Stomach (tissue), 8 donors: ENCODE measurements at regions not wholly inside any gene's neighbourhood (a gene's known extent, or its start where the extent isn't known, plus 50 kb on each side); places are given as distances from the start of the nearest gene placed in this dataset.

Source experiments
- DNase-seq, 2 donors: peaks; one replicate each; pipeline versions ENCODE4 v3.0.0 to v3.0.0-alpha.2; 2013 to 2019
- H3K27ac ChIP-seq, 5 donors: fragments of 200-600 bp in 4 of 5; sonication (generic) in 4 of 5; one replicate each; pipeline ENCODE4 v1.5.1; 2013 to 2019; ENCODE audit warnings: mild to moderate bottlenecking in 1 of 5, moderate library complexity in 1 of 5
- H3K27me3 ChIP-seq, 3 donors: fragments of 200-600 bp; sonication (generic); one replicate each; pipeline ENCODE4 v1.5.1; 2017 to 2019; ENCODE audit warnings: mixed run types in 1 of 3
- H3K36me3 ChIP-seq, 4 donors: fragments of 200-600 bp; sonication (generic); 1 replicate in 3 of 4; 2 replicates in 1 of 4; pipeline ENCODE4 v1.5.1; 2016 to 2019
- H3K4me1 ChIP-seq, 4 donors: fragments of 200-600 bp; sonication (generic); one replicate each; pipeline ENCODE4 v1.5.1; 2016 to 2019
- H3K4me3 ChIP-seq, 4 donors: fragments of 200-600 bp; sonication (generic) in 3 of 4; one replicate each; pipeline ENCODE4 v1.5.1; 2016 to 2019; ENCODE audit warnings: mild to moderate bottlenecking in 1 of 4
- H3K9me3 ChIP-seq, 4 donors: fragments of 200-600 bp; sonication (generic); one replicate each; pipeline ENCODE4 v1.5.1; 2016 to 2019
- EP300 ChIP-seq: sonication (generic); formaldehyde crosslinking; IDR thresholded peaks from one replicate; pipeline ENCODE4 v1.6.1; 2017; ENCODE audit warnings: antibody characterized with exemption
- POLR2A ChIP-seq, 4 donors: fragments of 450-650 bp; IDR thresholded peaks; one replicate each; pipeline ENCODE4 v1.6.1; 2016; ENCODE audit warnings: antibody characterized with exemption in 4 of 4, control low read depth in 2 of 4, mild to moderate bottlenecking in 1 of 4, moderate library complexity in 1 of 4
- POLR2AphosphoS5 ChIP-seq, 3 donors: sonication (generic); formaldehyde crosslinking; IDR thresholded peaks; one replicate each; pipeline ENCODE4 v1.6.1; 2016; ENCODE audit warnings: antibody characterized with exemption in 3 of 3
- WGBS, 5 donors: extraction: QIAGEN DNeasy Blood & Tissue Kit in 3 of 5; methylation state at CpG; one replicate each; pipeline versions ENCODE4 v1.1.5 to v1.1.7; 2013 to 2018; 5-methylcytosine and 5-hydroxymethylcytosine counted together
- intact Hi-C: fragments of 100-400 bp; cut with DNase I; formaldehyde crosslinking; loops from one replicate; pipeline ENCODE4 v1.15.1; 2023; ENCODE audit warnings: low total_unique reads
- TF ChIP-seq, protein P1 (sequence below), 7 experiments: fragments of 450-650 bp in 4 of 7; fragments of 200-600 bp in 3 of 7; sonication (generic) in 3 of 7; IDR thresholded peaks; one replicate each; pipeline ENCODE4 v1.5.1; 2016 to 2019; ENCODE audit warnings: antibody characterized with exemption in 7 of 7, control low read depth in 2 of 7, mild to moderate bottlenecking in 1 of 7
- donor health status: healthy with polysubstance abuse.
- donor health status: Bipolar disorder and iron deficiency.
- donor health status: healthy.

DNA sequence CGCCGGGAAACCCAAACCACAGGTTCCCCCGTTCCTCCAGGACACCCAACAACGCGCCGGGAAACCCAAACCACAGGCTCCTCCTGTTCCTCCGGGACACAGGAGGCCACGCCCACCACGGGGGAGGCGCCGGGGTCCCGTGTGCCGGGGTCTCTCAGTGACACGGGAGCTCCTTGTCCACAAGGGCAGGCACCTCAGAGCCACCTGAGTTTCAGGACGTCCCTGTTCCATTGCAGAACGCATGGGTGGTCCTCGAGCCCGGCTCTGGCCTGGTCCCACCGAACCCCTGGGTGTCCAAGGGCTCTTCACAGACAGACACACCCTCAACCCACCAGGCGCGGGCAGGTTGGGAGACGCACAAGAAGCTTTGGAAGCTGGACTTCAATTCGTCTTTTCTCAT is 57.6 kb upstream of the ADGRA1 start:
- H3K27ac ChIP-seq = no peak overlapping the region
- intact Hi-C loops = no loop called here
- peaks cover 0 to 83% (median 11%) of the 10 kb centered on the region in 3 donors for H3K27me3 ChIP-seq
- H3K4me1 ChIP-seq = no peaks in the 10 kb centered on the region
- no peak overlapping the region for H3K4me3 ChIP-seq
- 44 to 74% (median 69%) methylated on average over 6 to 23 of the region's 23 CpGs for WGBS, 5 donors
- H3K9me3 ChIP-seq = no peaks in the 10 kb centered on the region
- TF ChIP-seq, protein P1, sequence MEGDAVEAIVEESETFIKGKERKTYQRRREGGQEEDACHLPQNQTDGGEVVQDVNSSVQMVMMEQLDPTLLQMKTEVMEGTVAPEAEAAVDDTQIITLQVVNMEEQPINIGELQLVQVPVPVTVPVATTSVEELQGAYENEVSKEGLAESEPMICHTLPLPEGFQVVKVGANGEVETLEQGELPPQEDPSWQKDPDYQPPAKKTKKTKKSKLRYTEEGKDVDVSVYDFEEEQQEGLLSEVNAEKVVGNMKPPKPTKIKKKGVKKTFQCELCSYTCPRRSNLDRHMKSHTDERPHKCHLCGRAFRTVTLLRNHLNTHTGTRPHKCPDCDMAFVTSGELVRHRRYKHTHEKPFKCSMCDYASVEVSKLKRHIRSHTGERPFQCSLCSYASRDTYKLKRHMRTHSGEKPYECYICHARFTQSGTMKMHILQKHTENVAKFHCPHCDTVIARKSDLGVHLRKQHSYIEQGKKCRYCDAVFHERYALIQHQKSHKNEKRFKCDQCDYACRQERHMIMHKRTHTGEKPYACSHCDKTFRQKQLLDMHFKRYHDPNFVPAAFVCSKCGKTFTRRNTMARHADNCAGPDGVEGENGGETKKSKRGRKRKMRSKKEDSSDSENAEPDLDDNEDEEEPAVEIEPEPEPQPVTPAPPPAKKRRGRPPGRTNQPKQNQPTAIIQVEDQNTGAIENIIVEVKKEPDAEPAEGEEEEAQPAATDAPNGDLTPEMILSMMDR (IDR thresholded peaks at IDR 0.05) = no peak
- TF ChIP-seq EP300 (no peak), POLR2A (IDR thresholded peaks at IDR 0.05) (no peak), POLR2AphosphoS5 (IDR thresholded peaks at IDR 0.05) (no peak)
- no peaks in the 10 kb centered on the region for H3K36me3 ChIP-seq
- no peak for DNase-seq

DNA sequence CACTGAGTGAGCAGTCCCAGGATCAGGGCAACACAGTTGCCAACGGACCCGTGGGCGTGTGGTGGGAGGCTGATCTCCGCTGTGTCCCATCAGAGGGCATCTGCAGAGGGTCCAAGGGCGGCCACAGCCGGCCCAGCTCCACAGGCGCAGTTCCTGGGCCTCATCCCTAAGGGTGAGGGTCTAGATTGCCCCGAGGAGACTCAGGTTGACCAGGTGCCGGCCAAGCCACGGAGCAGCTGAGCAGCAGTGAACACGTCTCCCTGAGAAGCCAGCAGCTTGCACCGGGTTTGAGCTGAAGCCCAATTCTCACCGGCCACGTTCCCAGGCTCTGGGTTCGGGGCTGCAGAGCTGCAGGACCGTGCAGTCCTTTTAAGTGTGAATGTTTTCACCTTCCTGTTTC is 58.8 kb upstream of the ADGRA1 start:
- TF ChIP-seq, protein P1 (IDR thresholded peaks at IDR 0.05) = no peak
- TF ChIP-seq POLR2AphosphoS5 (IDR thresholded peaks at IDR 0.05) = no peak
- no peak for TF ChIP-seq POLR2A (IDR thresholded peaks at IDR 0.05)
- TF ChIP-seq EP300 = no peak
- H3K9me3 ChIP-seq = no peaks in the 10 kb centered on the region
- no peak for DNase-seq
- H3K4me3 ChIP-seq = no peak overlapping the region
- H3K27ac ChIP-seq = no peak overlapping the region
- H3K27me3 ChIP-seq = peaks cover 0 to 90% (median 11%) of the 10 kb centered on the region in 3 donors
- intact Hi-C loops = no loop called here
- no peaks in the 10 kb centered on the region for H3K4me1 ChIP-seq
- 84 to 88% (median 86%) methylated on average over 8 to 16 of the region's 16 CpGs for WGBS, 5 donors
- no peaks in the 10 kb centered on the region for H3K36me3 ChIP-seq

DNA sequence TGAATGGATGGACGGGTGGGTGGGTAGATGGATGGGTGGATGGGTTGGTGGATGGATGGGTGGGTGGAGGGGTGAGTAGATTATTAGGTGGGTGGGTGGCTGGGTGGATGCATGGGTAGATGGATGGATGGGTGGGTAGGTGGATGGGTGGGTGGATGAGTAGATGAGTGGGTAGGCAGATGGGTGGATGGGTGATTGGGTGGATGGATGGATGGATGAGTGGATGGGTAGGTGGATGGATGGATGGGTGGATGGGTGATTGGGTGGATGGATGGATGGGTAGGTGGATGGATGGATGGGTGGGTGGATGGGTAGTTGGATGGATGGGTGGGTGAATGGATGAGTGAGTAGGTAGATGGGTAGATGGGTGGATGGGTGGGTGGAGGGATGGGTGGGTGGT is 59.6 kb upstream of the ADGRA1 start:
- peaks cover 0 to 94% (median 11%) of the 10 kb centered on the region in 3 donors for H3K27me3 ChIP-seq
- no peak overlapping the region for H3K27ac ChIP-seq
- DNase-seq = no peak
- TF ChIP-seq POLR2AphosphoS5 (IDR thresholded peaks at IDR 0.05) (no peak), EP300 (no peak), POLR2A (IDR thresholded peaks at IDR 0.05) (no peak)
- TF ChIP-seq, protein P1 (IDR thresholded peaks at IDR 0.05) = no peak
- H3K4me3 ChIP-seq = no peak overlapping the region
- no peaks in the 10 kb centered on the region for H3K9me3 ChIP-seq
- intact Hi-C loops = no loop called here
- H3K4me1 ChIP-seq = peaks cover 0 to under 1% (median 0%) of the 10 kb centered on the region in 4 donors
- WGBS, 5 donors = 67 to 72% (median 71%) methylated on average over 1 of the region's 1 CpG
- no peaks in the 10 kb centered on the region for H3K36me3 ChIP-seq

DNA sequence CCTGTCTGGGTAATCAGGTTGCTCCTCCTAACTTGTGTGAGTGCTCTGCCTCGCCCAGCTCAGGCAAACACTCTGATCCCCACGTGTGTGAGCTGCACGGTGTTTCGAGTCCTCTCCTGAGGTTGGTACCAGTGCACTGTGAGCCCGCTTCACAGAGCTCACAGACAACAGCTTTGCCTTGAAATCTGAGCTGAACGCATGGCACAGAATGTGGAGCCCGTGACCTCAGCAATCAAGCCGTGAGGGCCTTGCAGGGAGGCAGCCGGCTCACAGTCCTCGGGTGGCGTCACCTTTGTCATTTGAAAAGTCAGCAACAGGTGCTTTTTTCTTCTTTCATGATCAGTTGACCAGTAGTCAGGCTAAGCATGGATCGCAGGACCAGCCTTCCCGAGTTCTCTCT is 60.2 kb upstream of the ADGRA1 start:
- WGBS, 5 donors = 29 to 42% (median 38%) methylated on average over 10 to 13 of the region's 13 CpGs
- no peak overlapping the region for H3K27ac ChIP-seq
- intact Hi-C loops = no loop called here

DNA sequence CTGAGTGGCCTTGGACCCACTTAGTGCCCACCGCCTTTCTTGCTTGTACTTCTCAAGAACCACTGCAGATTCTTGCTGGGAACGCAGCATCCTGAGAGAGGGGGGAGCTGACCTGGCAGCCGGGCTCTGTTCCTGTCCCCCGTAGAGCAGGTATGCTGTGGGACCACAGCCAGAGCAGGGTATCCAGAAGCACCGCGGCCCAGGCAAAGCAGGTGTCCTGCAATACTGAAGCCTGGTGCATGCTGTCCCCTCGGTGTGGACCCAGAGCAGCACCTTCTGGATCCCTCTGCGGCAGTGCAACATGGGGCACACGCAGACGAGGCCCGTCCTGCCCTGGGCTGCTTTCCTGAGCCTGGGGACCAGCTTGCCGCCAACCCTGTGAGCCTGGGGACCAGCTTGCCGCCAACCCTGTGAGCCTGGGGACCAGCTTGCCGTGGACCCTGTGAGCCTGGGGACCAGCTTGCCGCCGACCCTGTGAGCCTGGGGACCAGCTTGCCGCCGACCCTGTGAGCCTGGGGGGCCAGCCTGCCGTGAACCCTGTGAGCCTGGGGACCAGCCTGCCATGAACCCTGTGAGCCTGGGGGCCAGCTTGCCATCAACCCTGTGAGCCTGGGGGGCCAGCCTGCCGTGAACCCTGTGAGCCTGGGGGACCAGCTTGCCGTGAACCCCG is 60.9 kb upstream of the ADGRA1 start:
- WGBS, 5 donors = 77 to 87% (median 86%) methylated on average over 5 to 22 of the region's 22 CpGs
- peaks cover 0 to 11% (median 2%) of the 10 kb centered on the region in 4 donors for H3K4me1 ChIP-seq
- no peaks in the 10 kb centered on the region for H3K9me3 ChIP-seq
- H3K4me3 ChIP-seq = no peak overlapping the region
- no peak for DNase-seq
- TF ChIP-seq POLR2AphosphoS5 (IDR thresholded peaks at IDR 0.05) (no peak), EP300 (no peak), POLR2A (IDR thresholded peaks at IDR 0.05) (no peak)
- TF ChIP-seq, protein P1 (IDR thresholded peaks at IDR 0.05) = no peak
- no peak overlapping the region for H3K27ac ChIP-seq
- no peaks in the 10 kb centered on the region for H3K36me3 ChIP-seq
- H3K27me3 ChIP-seq = peaks cover 0 to 94% (median 11%) of the 10 kb centered on the region in 3 donors
- intact Hi-C loops = no loop called here

More for the DNA sequence above, 60.2 kb upstream of the ADGRA1 start:
- TF ChIP-seq POLR2A (IDR thresholded peaks at IDR 0.05) (no peak), POLR2AphosphoS5 (IDR thresholded peaks at IDR 0.05) (no peak)
- Histone ChIP-seq H3K36me3 (no peaks in the 10 kb centered on the region), H3K9me3 (no peaks in the 10 kb centered on the region), H3K4me3 (no peak overlapping the region), H3K4me1 (peaks cover 0 to 5% (median 2%) of the 10 kb centered on the region in 4 donors), H3K27me3 (peaks cover 0 to 94% (median 11%) of the 10 kb centered on the region in 3 donors)
- DNase-seq = no peak
